KMS-11 (cell line): ENCODE measurements at regions not wholly inside any gene's neighbourhood (a gene's known extent, or its start where the extent isn't known, plus 50 kb on each side); places are given as distances from the start of the nearest gene placed in this dataset.

Experiments
- H2AFZ ChIP-seq: fragments of 200-600 bp; sonication (generic); 2 replicates; pipeline ENCODE4 v1.6.1; 2016; ENCODE audit warnings: antibody characterized with exemption, mixed run types, low read depth
- H3K27ac ChIP-seq: fragments of 200-600 bp; sonication (generic); 2 replicates; pipeline ENCODE4 v1.6.1; 2016; ENCODE audit warnings: mild to moderate bottlenecking, mixed run types
- H3K27me3 ChIP-seq: fragments of 200-600 bp; sonication (generic); 2 replicates; pipeline ENCODE4 v1.6.1; 2017; ENCODE audit warnings: mild to moderate bottlenecking, low read depth, mixed run types, moderate library complexity; ENCODE audit not compliant: insufficient read depth
- H3K36me3 ChIP-seq: fragments of 200-600 bp; sonication (generic); 2 replicates; pipeline ENCODE4 v1.6.1; 2017; ENCODE audit warnings: mild to moderate bottlenecking, mixed run types; ENCODE audit not compliant: insufficient read depth
- H3K4me1 ChIP-seq: fragments of 200-600 bp; sonication (generic); 2 replicates; pipeline ENCODE4 v1.6.1; 2016; ENCODE audit warnings: mild to moderate bottlenecking, low read depth, mixed run types; ENCODE audit not compliant: poor library complexity, severe bottlenecking
- H3K4me2 ChIP-seq: fragments of 200-600 bp; sonication (generic); 2 replicates; pipeline ENCODE4 v1.7.0; 2016; ENCODE audit warnings: mild to moderate bottlenecking, mixed run types
- H3K4me3 ChIP-seq: fragments of 200-600 bp; sonication (generic); IDR thresholded peaks from 2 replicates; pipeline ENCODE4 v1.6.1; 2017; ENCODE audit warnings: low read depth, low read length, mixed read lengths; ENCODE audit not compliant: insufficient read depth
- H3K79me2 ChIP-seq: fragments of 200-600 bp; sonication (generic); 2 replicates; pipeline ENCODE4 v1.6.1; 2016; ENCODE audit warnings: low read depth, mixed run types; ENCODE audit not compliant: insufficient read depth
- H3K9ac ChIP-seq: fragments of 200-600 bp; sonication (generic); 2 replicates; pipeline ENCODE4 v1.6.1; 2016; ENCODE audit warnings: mild to moderate bottlenecking, mixed run types
- H4K20me1 ChIP-seq: fragments of 200-600 bp; sonication (generic); 2 replicates; pipeline ENCODE4 v1.6.1; 2016; ENCODE audit warnings: mild to moderate bottlenecking, mixed run types; ENCODE audit not compliant: insufficient read depth
- TF ChIP-seq, protein P1 (sequence below): fragments of 200-600 bp; sonication (generic); conservative IDR thresholded peaks from 2 replicates; pipeline ENCODE4 v1.6.1; 2017; ENCODE audit warnings: low read depth, mild to moderate bottlenecking, antibody characterized with exemption, low read length, moderate library complexity, mixed read lengths

DNA sequence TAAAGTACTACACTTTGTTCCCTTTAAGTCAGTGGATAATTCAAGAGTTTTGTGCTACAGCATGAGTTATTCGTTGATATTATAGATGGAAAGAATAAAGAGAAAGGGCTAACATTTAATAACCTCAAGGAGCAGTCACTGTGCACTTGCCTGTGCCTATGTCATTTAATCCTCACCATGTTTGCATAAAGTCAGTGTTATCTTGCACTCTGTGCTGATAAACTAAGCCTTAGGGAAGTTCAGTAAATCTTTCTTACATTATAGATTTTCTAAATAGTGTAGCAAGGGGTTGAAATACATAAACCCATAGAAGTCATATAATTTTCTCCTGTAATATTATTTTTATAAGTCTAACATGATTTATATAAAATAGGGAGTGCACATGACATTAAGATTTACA, 103.1 kb downstream of the TMEM26 start:
- TF ChIP-seq, protein P1, sequence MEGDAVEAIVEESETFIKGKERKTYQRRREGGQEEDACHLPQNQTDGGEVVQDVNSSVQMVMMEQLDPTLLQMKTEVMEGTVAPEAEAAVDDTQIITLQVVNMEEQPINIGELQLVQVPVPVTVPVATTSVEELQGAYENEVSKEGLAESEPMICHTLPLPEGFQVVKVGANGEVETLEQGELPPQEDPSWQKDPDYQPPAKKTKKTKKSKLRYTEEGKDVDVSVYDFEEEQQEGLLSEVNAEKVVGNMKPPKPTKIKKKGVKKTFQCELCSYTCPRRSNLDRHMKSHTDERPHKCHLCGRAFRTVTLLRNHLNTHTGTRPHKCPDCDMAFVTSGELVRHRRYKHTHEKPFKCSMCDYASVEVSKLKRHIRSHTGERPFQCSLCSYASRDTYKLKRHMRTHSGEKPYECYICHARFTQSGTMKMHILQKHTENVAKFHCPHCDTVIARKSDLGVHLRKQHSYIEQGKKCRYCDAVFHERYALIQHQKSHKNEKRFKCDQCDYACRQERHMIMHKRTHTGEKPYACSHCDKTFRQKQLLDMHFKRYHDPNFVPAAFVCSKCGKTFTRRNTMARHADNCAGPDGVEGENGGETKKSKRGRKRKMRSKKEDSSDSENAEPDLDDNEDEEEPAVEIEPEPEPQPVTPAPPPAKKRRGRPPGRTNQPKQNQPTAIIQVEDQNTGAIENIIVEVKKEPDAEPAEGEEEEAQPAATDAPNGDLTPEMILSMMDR = no peak
- Histone ChIP-seq H3K27ac (no peak overlapping the region), H3K4me1 (no peaks in the 10 kb centered on the region), H3K9ac (no peak overlapping the region), H4K20me1 (no peaks in the 10 kb centered on the region), H3K4me3 (no peak overlapping the region), H3K4me2 (no peak overlapping the region), H3K27me3 (no peaks in the 10 kb centered on the region), H2AFZ (no peak overlapping the region), H3K79me2 (no peaks in the 10 kb centered on the region), H3K36me3 (no peaks in the 10 kb centered on the region)

DNA sequence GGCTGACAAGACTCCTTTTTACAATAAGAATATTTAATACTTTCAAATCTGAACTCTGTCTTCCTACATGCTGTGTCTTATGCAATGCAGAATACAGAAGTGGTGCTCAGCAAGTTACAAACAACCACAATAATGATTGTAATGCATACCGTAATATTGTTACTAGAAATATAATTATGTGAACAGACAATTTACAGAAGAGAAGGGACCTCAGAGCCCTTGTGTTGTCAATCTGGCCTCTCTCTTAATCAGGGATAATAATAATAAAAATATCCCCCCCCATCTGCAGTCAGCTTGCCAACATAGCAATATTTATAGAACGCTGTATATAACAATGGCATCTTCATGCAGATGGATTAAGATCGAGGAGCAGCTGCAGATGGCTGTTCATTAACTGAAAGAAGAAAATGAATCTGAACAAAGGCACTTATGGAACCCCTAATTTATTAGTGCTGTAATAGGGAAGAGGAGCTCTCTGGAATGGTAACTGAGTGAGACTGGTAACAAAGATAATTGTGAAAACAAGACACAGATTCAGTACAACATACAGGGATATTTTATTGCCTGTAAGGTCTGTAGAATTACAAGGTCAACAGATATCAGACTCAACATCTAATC, 106.3 kb downstream of the TMEM26 start:
- H3K27ac ChIP-seq = no peak overlapping the region
- no peak overlapping the region for H3K9ac ChIP-seq
- no peak overlapping the region for H2AFZ ChIP-seq
- H3K4me1 ChIP-seq = no peaks in the 10 kb centered on the region
- no peaks in the 10 kb centered on the region for H3K36me3 ChIP-seq
- H3K4me2 ChIP-seq = no peak overlapping the region
- no peaks in the 10 kb centered on the region for H3K79me2 ChIP-seq
- TF ChIP-seq, protein P1 = no peak
- H3K27me3 ChIP-seq = no peaks in the 10 kb centered on the region
- H3K4me3 ChIP-seq = no peak overlapping the region
- no peaks in the 10 kb centered on the region for H4K20me1 ChIP-seq

DNA sequence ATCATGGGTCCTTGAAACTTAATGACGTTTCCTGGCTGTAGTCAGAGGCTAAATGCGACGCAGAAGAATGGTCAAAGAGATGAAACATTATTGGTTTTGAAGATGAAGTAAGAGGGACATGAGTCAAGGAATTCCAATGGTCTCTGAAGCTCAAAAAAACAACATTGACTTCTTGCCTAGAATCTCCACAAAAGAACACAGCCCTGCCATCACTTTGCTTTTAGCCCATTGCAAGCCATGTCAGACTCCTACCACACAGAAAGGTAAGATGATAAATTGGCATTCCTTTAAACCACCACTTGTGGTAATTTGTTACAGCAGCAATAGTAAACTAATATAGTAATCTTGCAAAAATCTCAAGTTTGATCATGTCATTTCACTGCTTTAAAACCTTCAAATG, 109.4 kb downstream of the TMEM26 start:
- Histone ChIP-seq H3K79me2 (no peaks in the 10 kb centered on the region), H3K27me3 (no peaks in the 10 kb centered on the region), H4K20me1 (no peaks in the 10 kb centered on the region), H3K4me2 (no peak overlapping the region), H3K4me3 (no peak overlapping the region), H3K36me3 (no peaks in the 10 kb centered on the region), H3K4me1 (no peaks in the 10 kb centered on the region), H3K27ac (no peak overlapping the region), H3K9ac (no peak overlapping the region), H2AFZ (no peak overlapping the region)
- TF ChIP-seq, protein P1 = no peak

DNA sequence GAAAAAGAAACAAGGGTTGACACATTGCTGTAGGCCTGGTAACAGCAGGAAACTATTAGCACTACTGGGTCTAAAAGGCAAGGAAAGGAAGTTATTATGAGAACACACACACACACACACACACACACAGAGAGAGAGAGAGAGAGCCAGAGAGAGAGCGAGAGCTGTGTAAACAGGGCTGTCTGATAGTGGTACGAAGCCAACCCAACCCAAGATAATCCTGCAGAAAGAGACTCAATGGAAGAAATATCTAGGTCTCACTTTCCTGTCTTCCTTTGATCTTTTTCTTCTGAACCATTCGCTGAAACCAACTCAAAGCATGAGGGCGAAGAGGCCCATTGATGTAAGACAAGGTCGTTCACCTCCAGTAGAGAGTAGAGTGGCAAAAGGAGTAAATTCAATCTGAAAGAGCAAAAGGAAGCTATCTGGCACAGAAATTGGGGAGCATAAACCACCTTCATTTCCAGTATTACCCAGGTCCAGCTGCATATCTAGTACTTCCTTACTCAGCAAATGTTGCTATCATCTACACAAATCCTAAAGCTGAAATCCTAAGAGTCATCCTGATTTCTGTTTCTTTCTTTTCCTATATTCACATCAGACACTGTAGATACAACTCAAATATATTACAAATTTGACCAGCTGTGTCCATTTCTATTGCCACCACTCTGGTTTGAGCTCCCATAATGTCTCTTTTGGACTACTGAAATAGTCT, 110.2 kb downstream of the TMEM26 start:
- no peak overlapping the region for H3K9ac ChIP-seq
- no peaks in the 10 kb centered on the region for H3K36me3 ChIP-seq
- H3K27me3 ChIP-seq = no peaks in the 10 kb centered on the region
- H3K4me3 ChIP-seq = no peak overlapping the region
- no peak overlapping the region for H2AFZ ChIP-seq
- H3K79me2 ChIP-seq = no peaks in the 10 kb centered on the region
- no peak overlapping the region for H3K4me2 ChIP-seq
- TF ChIP-seq, protein P1 = no peak
- no peaks in the 10 kb centered on the region for H3K4me1 ChIP-seq
- H4K20me1 ChIP-seq = no peaks in the 10 kb centered on the region
- no peak overlapping the region for H3K27ac ChIP-seq
